ENCODE measurements at regions not wholly inside any gene's neighbourhood (a gene's known extent, or its start where the extent isn't known, plus 50 kb on each side); places are given as distances from the start of the nearest gene placed in this dataset.
"Not testable (repeated sequence)": the region's sequence is repeated elsewhere in the genome, so short reads cannot be mapped to it uniquely, and the experiment has no call there.

- intact Hi-C loops (cut with micrococcal nuclease; ENCODE audit: unreplicated experiment): no loop called here
- TF ChIP-seq EZH2phosphoT487 (IDR thresholded peaks at IDR 0.05; ENCODE audit: borderline replicate concordance, low read depth, low read length): no peak
- no peak for TF ChIP-seq CTCF (conservative IDR thresholded peaks at IDR 0.05; ENCODE audit: low read length)
- POLR2A ChIA-PET: no interaction called here
- Histone ChIP-seq H3K36me3 (ENCODE audit: insufficient read depth, low read length) (no peaks in the 10 kb centered on the region), H3K4me1 (ENCODE audit: insufficient read depth, low read length, poor library complexity, severe bottlenecking) (no peaks in the 10 kb centered on the region), H3K4me2 (ENCODE audit: low read length) (no peak overlapping the region), H3K27ac (ENCODE audit: low read depth, low read length, poor library complexity, severe bottlenecking) (no peak overlapping the region), H3K79me2 (ENCODE audit: insufficient read depth, low read depth, low read length) (no peaks in the 10 kb centered on the region), H3K9me3 (ENCODE audit: low read length) (no peaks in the 10 kb centered on the region), H3K4me3 (ENCODE audit: low read depth, low read length, poor library complexity, severe bottlenecking) (no peak overlapping the region), H2AFZ (ENCODE audit: low read length) (no peak overlapping the region), H3K9me2 (ENCODE audit: insufficient read depth, low read length) (no peaks in the 10 kb centered on the region), H4K20me1 (ENCODE audit: insufficient read depth, low read length) (no peaks in the 10 kb centered on the region)
- DNase-seq (ENCODE audit: low spot score): no peak
- BruUV-seq (replicated peaks): no TSS peak
- CTCF ChIA-PET (ENCODE audit: unreplicated experiment): no interaction called here
Observed at GRCh38 chr6:15110726-15111354, 135.0 kb upstream of the JARID2 start.

- H3K9me3 ChIP-seq (ENCODE audit: low read length); H3K9me2 ChIP-seq (ENCODE audit: insufficient read depth, low read length); DNase-seq (ENCODE audit: low spot score); intact Hi-C loops (cut with micrococcal nuclease; ENCODE audit: unreplicated experiment); H2AFZ ChIP-seq (ENCODE audit: low read length); H3K4me2 ChIP-seq (ENCODE audit: low read length); H3K4me1 ChIP-seq (ENCODE audit: insufficient read depth, low read length, poor library complexity, severe bottlenecking); H3K27ac ChIP-seq (ENCODE audit: low read depth, low read length, poor library complexity, severe bottlenecking); BruUV-seq (replicated peaks); H4K20me1 ChIP-seq (ENCODE audit: insufficient read depth, low read length); CTCF ChIA-PET (ENCODE audit: unreplicated experiment); H3K4me3 ChIP-seq (ENCODE audit: low read depth, low read length, poor library complexity, severe bottlenecking); H3K36me3 ChIP-seq (ENCODE audit: insufficient read depth, low read length); H3K79me2 ChIP-seq (ENCODE audit: insufficient read depth, low read depth, low read length): not testable (repeated sequence)
- POLR2A ChIA-PET: interaction anchor here (0.7 kb wide), 1 partner anchor 8 kb away, joined by 3 read pairs; no protein-coding TSS in a partner anchor
Observed at GRCh38 chr6:15111576-15111975, 134.3 kb upstream of the JARID2 start.

GRCh38 chr6:15113587-15113986 lies 132.3 kb upstream of the JARID2 start:
- no TSS peak for BruUV-seq (replicated peaks)
- H2AFZ ChIP-seq (ENCODE audit: low read length): no peak overlapping the region
- no peak overlapping the region for H3K4me3 ChIP-seq (ENCODE audit: low read depth, low read length, poor library complexity, severe bottlenecking)
- no peak overlapping the region for H3K4me2 ChIP-seq (ENCODE audit: low read length)
- H3K79me2 ChIP-seq (ENCODE audit: insufficient read depth, low read depth, low read length): no peaks in the 10 kb centered on the region
- TF ChIP-seq EZH2phosphoT487 (IDR thresholded peaks at IDR 0.05; ENCODE audit: borderline replicate concordance, low read depth, low read length): no peak
- no peak; the same call in 1 of the 2 replicates for TF ChIP-seq CTCF (conservative IDR thresholded peaks at IDR 0.05; ENCODE audit: low read length)
- H3K9me3 ChIP-seq (ENCODE audit: low read length): no peaks in the 10 kb centered on the region
- no peaks in the 10 kb centered on the region for H4K20me1 ChIP-seq (ENCODE audit: insufficient read depth, low read length)
- H3K27ac ChIP-seq (ENCODE audit: low read depth, low read length, poor library complexity, severe bottlenecking): no peak overlapping the region
- ChIA-PET CTCF (ENCODE audit: unreplicated experiment) (no interaction called here), POLR2A (no interaction called here)
- no peaks in the 10 kb centered on the region for H3K36me3 ChIP-seq (ENCODE audit: insufficient read depth, low read length)
- no peaks in the 10 kb centered on the region for H3K4me1 ChIP-seq (ENCODE audit: insufficient read depth, low read length, poor library complexity, severe bottlenecking)
- DNase-seq (ENCODE audit: low spot score): no peak
- H3K9me2 ChIP-seq (ENCODE audit: insufficient read depth, low read length): no peaks in the 10 kb centered on the region
- intact Hi-C loops (cut with micrococcal nuclease; ENCODE audit: unreplicated experiment): no loop called here
